Keratinocyte (primary cell): ENCODE measurements at regions not wholly inside any gene's neighbourhood (a gene's known extent, or its start where the extent isn't known, plus 50 kb on each side); places are given as distances from the start of the nearest gene placed in this dataset.

ENCODE experiments used
- EZH2 ChIP-seq: IDR thresholded peaks from one replicate; pipeline ENCODE4 v1.6.1; 2012; ENCODE audit warnings: inconsistent platforms, mild to moderate bottlenecking, low read length, moderate library complexity
- TF ChIP-seq, protein P1 (sequence below), 3 experiments: IDR thresholded peaks in 1 of 3; conservative IDR thresholded peaks in 1 of 3; optimal IDR thresholded peaks in 1 of 3; 2 replicates in 2 of 3; 3 replicates in 1 of 3; pipeline versions ENCODE3 to v1.5.1; 2011; ENCODE audit warnings: low read length in 3 of 3, mild to moderate bottlenecking in 3 of 3, moderate library complexity in 2 of 3, control low read depth in 1 of 3, inconsistent platforms in 1 of 3; ENCODE audit not compliant: insufficient read depth in 2 of 3; ENCODE audit errors: extremely low read depth in 1 of 3

DNA sequence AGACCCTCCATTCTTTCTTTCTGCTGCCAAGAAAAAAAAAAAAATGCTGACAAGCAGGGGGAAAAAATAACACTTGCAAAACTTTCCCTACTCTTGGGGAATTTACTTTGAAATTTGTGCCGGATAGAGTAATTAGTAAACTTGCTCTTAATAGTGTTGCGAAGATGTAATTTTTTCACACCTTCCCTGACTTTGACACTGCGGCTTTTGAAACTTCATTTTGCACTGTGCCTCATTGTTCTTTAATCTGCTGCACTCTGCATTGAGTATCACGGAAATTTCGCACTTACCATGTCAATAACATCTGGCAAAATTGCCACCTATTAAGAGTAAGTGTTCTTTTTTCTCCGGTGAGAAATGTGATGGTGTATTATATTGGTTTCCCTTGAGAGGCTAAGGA lies 596.1 kb downstream of the VRK1 start:
- TF ChIP-seq, protein P1, sequence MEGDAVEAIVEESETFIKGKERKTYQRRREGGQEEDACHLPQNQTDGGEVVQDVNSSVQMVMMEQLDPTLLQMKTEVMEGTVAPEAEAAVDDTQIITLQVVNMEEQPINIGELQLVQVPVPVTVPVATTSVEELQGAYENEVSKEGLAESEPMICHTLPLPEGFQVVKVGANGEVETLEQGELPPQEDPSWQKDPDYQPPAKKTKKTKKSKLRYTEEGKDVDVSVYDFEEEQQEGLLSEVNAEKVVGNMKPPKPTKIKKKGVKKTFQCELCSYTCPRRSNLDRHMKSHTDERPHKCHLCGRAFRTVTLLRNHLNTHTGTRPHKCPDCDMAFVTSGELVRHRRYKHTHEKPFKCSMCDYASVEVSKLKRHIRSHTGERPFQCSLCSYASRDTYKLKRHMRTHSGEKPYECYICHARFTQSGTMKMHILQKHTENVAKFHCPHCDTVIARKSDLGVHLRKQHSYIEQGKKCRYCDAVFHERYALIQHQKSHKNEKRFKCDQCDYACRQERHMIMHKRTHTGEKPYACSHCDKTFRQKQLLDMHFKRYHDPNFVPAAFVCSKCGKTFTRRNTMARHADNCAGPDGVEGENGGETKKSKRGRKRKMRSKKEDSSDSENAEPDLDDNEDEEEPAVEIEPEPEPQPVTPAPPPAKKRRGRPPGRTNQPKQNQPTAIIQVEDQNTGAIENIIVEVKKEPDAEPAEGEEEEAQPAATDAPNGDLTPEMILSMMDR (optimal IDR thresholded peaks at IDR 0.05 in 1 of 3, IDR thresholded peaks at IDR 0.05 in 1 of 3, conservative IDR thresholded peaks at IDR 0.05 in 1 of 3; ENCODE audit: extremely low read depth in 1 of 3, insufficient read depth in 2 of 3, low read length in 3 of 3): no peak
- no peak for TF ChIP-seq EZH2
